ENCODE measurements at regions not wholly inside any gene's neighbourhood (a gene's known extent, or its start where the extent isn't known, plus 50 kb on each side); places are given as distances from the start of the nearest gene placed in this dataset.

DNA sequence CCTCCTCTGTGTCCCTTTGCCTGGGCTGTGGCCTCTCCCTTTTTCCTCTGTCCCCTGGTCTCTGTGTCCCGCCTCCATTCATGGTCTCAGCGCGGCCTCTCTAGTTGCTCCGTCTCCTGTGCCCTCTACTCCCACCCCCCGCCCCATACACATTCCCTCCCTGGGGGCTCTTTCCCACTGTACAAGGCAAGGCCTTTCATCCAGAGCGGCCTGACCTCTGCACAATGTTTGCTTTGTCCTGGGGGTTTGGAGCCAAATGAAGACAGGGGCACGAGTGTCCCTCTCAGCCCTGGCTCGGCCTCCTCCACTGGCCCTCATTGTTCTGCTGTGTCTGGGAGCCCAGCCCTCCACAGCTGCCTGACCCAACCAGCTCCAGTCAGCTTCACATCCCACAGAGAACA lies 678.6 kb downstream of the BCL11B start:
- Histone ChIP-seq H3K4me3 (ENCODE audit: low read depth, low read length) (no peak overlapping the region), H3K27me3 (ENCODE audit: control insufficient read depth, insufficient read depth, low read length) (no peaks in the 10 kb centered on the region), H3K36me3 (ENCODE audit: control insufficient read depth, insufficient read depth, low read length) (no peaks in the 10 kb centered on the region)
- no peak for DNase-seq (ENCODE audit: low read depth)
- TF ChIP-seq, protein P1, sequence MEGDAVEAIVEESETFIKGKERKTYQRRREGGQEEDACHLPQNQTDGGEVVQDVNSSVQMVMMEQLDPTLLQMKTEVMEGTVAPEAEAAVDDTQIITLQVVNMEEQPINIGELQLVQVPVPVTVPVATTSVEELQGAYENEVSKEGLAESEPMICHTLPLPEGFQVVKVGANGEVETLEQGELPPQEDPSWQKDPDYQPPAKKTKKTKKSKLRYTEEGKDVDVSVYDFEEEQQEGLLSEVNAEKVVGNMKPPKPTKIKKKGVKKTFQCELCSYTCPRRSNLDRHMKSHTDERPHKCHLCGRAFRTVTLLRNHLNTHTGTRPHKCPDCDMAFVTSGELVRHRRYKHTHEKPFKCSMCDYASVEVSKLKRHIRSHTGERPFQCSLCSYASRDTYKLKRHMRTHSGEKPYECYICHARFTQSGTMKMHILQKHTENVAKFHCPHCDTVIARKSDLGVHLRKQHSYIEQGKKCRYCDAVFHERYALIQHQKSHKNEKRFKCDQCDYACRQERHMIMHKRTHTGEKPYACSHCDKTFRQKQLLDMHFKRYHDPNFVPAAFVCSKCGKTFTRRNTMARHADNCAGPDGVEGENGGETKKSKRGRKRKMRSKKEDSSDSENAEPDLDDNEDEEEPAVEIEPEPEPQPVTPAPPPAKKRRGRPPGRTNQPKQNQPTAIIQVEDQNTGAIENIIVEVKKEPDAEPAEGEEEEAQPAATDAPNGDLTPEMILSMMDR (IDR thresholded peaks at IDR 0.05; ENCODE audit: insufficient read depth, low read depth, low read length), result no peak
- CTCF ChIA-PET, result no interaction called here
- POLR2A ChIA-PET, result no interaction called here

DNA sequence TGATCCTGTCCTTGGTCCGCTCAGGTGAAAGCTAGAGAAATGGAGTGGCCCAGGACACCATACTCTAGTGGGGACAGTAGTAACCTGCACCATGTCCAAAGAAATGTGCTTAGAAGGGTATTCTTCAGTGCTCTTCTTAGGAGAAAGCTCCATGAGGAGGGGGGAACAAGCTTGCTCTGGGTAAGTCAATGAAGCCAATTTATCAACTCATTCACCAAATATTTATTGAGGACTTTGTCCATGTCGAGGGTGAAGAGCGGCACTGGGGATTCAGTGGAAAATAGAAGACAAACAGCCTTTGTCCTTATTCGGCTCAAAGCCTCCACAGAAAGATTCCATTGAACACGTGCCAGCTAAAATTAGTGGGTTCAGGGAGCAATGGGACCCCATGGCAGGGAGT lies 677.8 kb downstream of the BCL11B start:
- ChIA-PET POLR2A (no interaction called here), CTCF (no interaction called here)
- no peaks in the 10 kb centered on the region for H3K36me3 ChIP-seq (ENCODE audit: control insufficient read depth, insufficient read depth, low read length)
- DNase-seq (ENCODE audit: low read depth), result no peak
- no peak overlapping the region for H3K4me3 ChIP-seq (ENCODE audit: low read depth, low read length)
- TF ChIP-seq, protein P1 (IDR thresholded peaks at IDR 0.05; ENCODE audit: insufficient read depth, low read depth, low read length), result no peak
- no peaks in the 10 kb centered on the region for H3K27me3 ChIP-seq (ENCODE audit: control insufficient read depth, insufficient read depth, low read length)

DNA sequence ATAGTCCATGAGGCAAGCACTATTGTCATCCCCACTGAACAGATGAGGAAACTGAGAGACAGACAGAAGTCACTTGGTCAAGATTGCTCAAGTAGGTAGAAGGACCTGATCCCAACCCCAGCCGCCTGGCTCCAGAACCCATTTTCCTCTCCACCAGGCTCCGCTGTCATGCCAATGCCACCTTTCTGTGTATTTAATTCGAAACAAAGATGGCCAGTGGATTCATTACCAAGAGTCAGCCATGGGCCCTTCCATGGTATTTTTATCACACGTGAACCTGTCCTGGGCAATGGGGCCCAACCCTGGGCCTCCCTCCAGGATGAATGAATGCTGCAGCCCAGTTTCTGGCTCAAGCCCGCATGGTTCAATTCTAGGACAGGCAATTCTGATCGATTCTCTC lies 673.4 kb downstream of the BCL11B start:
- Histone ChIP-seq H3K27me3 (ENCODE audit: control insufficient read depth, insufficient read depth, low read length) (no peaks in the 10 kb centered on the region), H3K4me3 (ENCODE audit: low read depth, low read length) (no peak overlapping the region), H3K36me3 (ENCODE audit: control insufficient read depth, insufficient read depth, low read length) (no peaks in the 10 kb centered on the region)
- POLR2A ChIA-PET, result no interaction called here
- DNase-seq (ENCODE audit: low read depth), result no peak
- CTCF ChIA-PET, result no interaction called here
- TF ChIP-seq, protein P1 (IDR thresholded peaks at IDR 0.05; ENCODE audit: insufficient read depth, low read depth, low read length), result no peak

DNA sequence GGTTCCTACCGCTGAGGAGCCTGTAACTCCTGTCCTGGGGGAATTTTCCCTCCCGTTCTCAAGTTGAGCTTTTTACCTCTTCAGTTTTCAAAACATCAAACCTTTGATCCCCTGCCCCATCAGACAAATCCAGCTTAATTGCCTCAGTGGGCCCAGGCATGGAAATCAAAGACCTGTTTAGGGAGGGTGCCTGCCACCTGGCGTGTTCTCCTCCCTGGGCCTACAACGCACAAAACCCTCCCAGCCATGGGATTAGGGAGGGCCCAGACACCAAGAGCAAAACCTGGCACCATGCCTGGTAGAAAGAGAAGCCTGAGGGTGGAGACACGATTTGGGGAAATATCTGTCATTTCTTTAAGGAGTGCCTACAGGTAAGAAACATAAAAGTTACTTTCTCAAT lies 672.9 kb downstream of the BCL11B start:
- DNase-seq (ENCODE audit: low read depth), result no peak
- ChIA-PET POLR2A (no interaction called here), CTCF (no interaction called here)
- H3K27me3 ChIP-seq (ENCODE audit: control insufficient read depth, insufficient read depth, low read length), result no peaks in the 10 kb centered on the region
- TF ChIP-seq, protein P1 (IDR thresholded peaks at IDR 0.05; ENCODE audit: insufficient read depth, low read depth, low read length), result no peak
- no peak overlapping the region for H3K4me3 ChIP-seq (ENCODE audit: low read depth, low read length)
- H3K36me3 ChIP-seq (ENCODE audit: control insufficient read depth, insufficient read depth, low read length), result no peaks in the 10 kb centered on the region

DNA sequence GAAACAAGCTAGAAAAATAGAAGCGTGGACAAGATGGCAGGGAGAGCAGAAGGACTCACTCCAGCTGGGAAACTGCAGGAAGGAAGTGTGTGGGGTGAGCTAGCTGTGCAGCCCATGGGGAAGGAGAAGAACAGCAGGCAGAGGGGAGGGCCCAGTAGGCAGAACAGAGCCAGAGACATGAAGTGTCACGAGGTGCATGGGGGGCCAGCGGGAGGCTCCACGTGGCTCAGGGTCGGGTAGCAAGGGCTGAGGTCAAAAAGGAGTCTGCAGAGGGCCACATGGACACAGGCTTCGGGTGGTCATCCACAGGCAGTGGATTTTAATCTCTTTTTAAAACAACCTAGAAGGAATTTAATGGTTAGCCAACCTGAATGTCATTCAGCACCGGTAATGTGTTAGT lies 669.0 kb downstream of the BCL11B start:
- no peaks in the 10 kb centered on the region for H3K36me3 ChIP-seq (ENCODE audit: control insufficient read depth, insufficient read depth, low read length)
- ChIA-PET POLR2A (no interaction called here), CTCF (no interaction called here)
- TF ChIP-seq, protein P1 (IDR thresholded peaks at IDR 0.05; ENCODE audit: insufficient read depth, low read depth, low read length), result no peak
- DNase-seq (ENCODE audit: low read depth), result no peak
- no peaks in the 10 kb centered on the region for H3K27me3 ChIP-seq (ENCODE audit: control insufficient read depth, insufficient read depth, low read length)
- H3K4me3 ChIP-seq (ENCODE audit: low read depth, low read length), result no peak overlapping the region
